ENCODE measurements at regions not wholly inside any gene's neighbourhood (a gene's known extent, or its start where the extent isn't known, plus 50 kb on each side); places are given as distances from the start of the nearest gene placed in this dataset.
"Not testable (repeated sequence)": the region's sequence is repeated elsewhere in the genome, so short reads cannot be mapped to it uniquely, and the experiment has no call there.

- DNase-seq: peak; percentile 61
Observed at GRCh38 chr6:130675072-130675471, 152.1 kb upstream of the SMLR1 start.

- no peak for DNase-seq
Observed at GRCh38 chr6:130676077-130676772, 151.0 kb upstream of the SMLR1 start.

DNA sequence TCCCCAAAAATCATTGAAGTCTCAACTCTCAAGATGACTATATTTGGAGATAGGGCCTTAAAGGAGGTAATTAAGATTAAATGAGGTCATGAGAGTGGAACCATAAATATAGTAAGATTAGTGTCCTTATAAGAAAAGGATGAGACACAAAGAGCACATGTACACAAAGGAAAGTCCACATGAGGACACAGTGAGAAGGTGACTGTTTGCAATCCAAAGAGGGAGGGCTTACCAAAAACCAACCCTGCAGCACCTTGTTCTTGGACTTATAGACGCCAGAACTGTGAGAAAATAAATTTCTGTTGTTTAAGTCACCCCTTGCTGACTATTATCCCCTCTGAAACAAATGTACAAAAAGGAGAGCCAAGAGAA lies 150.4 kb upstream of the SMLR1 start:
- DNase-seq: no peak

- peak; percentile 60 for DNase-seq
Observed at GRCh38 chr6:130677312-130677711, 149.9 kb upstream of the SMLR1 start.

DNA sequence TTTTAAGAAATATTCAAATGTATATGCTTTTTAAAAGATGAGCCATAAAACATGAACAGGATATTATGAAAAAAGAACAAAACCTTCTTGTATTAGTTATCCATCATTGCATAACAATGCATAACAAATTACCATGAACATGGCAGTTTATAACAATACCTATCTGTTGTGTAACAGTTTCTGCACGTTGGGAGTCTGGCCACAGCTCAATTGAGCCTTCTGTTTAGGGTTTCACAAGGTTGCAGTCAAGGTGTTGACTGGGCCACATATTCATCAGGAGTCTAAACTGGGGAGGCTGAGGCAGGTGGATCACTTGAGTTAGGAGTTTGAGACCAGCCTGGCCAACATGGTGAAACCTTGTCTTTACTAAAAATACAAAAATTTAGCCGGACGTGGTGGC lies 149.4 kb upstream of the SMLR1 start:
- DNase-seq: no peak

- no peak for DNase-seq
Observed at GRCh38 chr6:130679684-130680083, 147.5 kb upstream of the SMLR1 start.

DNA sequence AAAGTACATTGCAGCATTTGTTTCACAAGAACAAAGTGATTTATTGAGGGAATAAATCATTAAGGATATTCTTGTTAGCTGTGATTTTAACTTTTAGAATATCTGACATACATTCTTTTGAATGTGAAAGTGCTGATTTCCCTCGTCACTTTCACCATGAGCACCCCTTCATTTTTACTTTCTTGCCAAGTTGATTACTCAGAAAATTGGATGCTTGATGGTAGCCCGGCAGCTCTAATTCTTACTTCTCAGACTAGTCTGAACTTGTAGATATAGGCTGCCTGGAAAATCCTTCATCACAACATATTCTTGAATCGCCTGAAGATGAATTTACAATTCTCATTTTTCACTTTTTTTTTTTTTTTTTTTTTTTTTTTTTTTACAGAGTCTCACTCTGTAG lies 147.1 kb upstream of the SMLR1 start:
- no peak for DNase-seq

GRCh38 chr6:130681028-130681427 lies 146.2 kb upstream of the SMLR1 start:
- DNase-seq: no peak

- no peak for DNase-seq
Observed at GRCh38 chr6:130682066-130682465, 145.1 kb upstream of the SMLR1 start.

DNA sequence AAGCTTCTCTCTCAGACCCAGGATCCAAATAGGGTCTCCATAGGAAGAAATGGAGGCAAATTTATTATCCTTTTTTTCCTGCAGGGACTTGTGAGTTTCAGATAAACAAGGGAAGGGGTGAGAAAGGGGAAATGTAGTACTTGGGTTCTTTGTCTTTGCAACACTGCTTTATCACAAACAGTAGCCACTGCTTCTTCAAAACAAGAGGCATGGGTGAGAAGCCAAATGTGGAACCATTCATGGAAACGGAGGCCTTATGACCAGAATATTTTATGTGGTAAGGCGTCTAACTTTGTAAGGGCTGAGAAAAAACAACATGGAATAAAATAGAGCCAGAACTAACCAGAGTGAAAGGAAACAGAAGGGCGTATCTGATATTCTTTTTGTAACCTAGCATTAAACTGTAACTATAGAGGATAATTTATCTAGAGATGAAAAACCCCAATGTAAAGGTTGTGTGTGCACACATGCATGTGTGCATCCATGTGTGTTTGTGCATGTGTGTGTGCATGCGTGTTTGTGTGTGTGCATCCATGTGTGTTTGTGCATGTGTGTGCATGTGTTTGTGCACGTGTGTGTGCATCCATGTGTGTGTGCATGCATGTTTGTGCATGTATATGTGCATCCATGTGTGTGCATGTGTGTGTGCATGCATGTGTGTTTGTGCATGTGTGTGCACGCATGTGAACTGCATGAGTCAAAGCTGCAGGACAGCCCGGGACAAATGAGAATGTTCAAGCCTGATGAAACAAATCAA lies 143.3 kb upstream of the SMLR1 start:
- DNase-seq: no peak

- no peak for DNase-seq
Observed at GRCh38 chr6:130692659-130693058, 134.5 kb upstream of the SMLR1 start.

DNA sequence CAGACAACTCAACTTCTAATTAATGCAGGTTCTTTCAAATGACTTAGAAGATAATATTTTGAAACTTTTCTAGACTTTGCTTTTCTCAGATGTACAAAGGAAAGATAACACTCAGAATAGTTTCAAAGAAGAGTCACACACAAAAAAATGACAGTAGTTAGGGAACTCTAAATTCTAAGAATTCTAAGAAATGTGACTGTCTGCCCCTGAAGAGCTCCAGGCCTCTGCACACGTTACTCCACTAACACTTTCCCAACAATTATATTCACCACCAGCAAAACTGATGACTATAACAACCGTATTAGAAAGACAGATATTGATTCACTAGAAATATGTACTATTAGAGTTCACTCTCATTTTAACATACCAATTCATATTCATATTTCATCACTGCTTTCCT lies 133.3 kb upstream of the SMLR1 start:
- DNase-seq: no peak

GRCh38 chr6:130694606-130695005 lies 132.6 kb upstream of the SMLR1 start:
- DNase-seq: no peak

DNA sequence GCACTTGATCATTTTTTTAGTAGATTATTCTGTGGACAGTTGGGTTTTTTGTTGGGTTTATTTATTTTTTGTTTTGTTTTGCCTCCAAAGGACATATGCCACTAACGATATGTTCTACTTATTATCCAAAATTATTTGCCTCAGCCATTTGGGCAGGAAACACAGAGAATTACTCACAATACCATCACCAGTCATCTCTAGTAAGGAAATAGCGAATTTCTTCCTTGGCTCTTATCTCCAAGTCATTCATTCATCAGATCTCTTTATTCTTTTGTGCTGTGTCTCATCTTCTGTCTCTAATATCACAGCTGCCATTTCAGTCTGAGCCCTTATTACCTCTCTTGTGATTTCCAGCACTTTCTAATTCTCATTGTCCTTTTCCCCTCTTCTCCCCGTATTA lies 130.4 kb upstream of the SMLR1 start:
- DNase-seq: no peak

- no peak for DNase-seq
Observed at GRCh38 chr6:130697271-130697994, 129.8 kb upstream of the SMLR1 start.

DNA sequence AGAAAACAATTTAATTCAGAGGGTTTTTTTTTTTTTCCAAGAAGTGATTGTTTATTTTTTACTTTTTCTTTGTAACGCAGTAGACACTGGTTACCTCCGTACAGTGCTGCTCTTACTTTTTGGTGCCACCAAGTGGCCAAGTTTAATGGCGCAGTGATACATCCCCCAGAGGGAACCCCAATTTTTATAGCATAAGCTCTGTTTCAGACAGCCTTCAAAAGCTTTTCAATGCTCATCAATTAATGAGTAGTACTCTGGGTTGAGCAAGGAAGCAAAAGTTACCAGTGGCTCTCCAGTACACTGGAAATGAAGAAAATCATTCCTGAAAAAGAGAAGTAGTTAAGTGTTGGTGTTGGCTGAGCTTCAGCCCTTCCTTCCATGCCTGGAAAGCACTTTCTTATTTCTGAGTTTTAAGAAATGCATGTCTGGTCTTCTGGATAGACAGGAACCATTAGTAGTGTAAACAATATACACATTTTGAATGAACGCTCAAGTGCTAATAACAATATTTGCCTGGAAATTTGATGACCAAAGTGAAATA lies 129.1 kb upstream of the SMLR1 start:
- peak; percentile 79 for DNase-seq

DNA sequence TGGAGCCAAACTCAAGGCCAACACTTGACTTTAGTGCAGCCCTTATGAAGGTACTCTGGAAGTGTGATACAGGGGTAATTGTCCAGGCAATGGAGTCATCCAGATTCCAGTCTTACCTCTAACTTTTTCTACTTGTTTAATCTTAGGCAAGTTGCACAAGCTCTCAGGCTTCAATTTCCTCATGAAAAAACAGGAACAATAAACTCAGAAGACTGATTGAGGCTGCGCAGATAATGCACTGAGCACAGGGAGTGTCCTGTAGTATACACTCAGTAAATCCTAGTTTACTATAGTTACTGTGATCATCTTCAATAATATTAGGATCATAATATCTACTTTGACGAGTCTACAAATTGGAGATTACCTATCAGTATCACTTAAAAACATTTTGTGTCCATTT lies 127.5 kb upstream of the SMLR1 start:
- DNase-seq: no peak

DNA sequence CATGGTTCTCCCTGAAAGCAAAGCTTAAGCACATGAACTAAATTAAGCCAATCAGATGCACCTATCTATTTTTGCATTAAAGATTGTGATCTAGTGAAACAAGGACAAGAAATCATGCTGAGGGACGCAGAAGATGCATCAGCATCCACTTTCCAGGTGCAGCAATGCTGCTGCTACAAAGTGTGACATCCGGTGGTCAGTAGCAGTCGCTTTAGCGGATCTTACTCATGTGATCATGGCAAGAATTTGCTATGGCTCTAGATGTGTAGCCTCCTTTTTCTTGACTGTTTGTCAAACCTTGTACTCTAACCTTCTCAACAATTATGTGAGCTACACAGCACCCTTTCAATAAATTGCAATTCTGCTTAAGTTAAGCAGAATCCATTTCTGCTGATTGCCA lies 126.8 kb upstream of the SMLR1 start:
- DNase-seq: no peak

- DNase-seq: no peak
Observed at GRCh38 chr6:130708338-130708737, 118.9 kb upstream of the SMLR1 start.

DNA sequence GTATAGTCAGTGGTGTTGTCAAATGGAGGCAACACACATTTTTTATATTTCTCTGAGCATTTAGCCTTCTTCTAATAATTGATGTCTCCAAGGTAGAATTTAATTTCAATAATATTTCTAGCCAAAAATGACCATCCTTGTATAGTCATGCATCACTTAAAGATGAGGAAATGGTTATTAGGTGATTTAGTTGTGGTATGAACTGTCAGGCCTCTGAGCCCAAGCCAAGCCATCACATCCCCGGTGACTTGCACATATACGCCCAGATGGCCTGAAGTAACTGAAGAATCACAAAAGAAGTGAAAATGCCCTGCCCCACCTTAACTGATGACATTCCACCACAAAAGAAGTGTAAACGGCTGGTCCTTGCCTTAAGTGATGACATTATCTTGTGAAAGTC lies 115.6 kb upstream of the SMLR1 start:
- DNase-seq: not testable (repeated sequence)

GRCh38 chr6:130713144-130713543 lies 114.1 kb upstream of the SMLR1 start:
- no peak for DNase-seq

GRCh38 chr6:130715058-130715457 lies 112.1 kb upstream of the SMLR1 start:
- no peak for DNase-seq

DNA sequence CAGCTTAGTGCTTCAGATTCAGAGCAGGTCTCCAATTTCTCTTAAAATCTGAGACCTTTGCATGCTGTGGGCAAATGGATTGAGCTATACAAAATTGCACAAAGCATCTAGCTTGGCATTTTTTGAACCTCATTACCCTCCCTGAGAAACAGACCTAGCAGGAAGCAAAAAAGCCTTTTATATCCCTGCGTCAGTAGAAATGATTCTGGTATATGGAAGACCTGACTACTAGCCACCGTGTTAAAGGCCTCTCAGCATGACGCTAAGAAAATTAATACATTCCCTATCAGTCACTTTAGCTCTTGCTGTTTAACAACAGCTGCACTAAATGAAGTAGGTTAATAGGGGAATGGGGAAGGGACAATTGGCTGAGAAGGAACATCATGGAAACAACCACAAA lies 110.7 kb upstream of the SMLR1 start:
- no peak for DNase-seq

- no peak for DNase-seq
Observed at GRCh38 chr6:130717657-130718056, 109.5 kb upstream of the SMLR1 start.
